ENCODE measurements at regions not wholly inside any gene's neighbourhood (a gene's known extent, or its start where the extent isn't known, plus 50 kb on each side); places are given as distances from the start of the nearest gene placed in this dataset.

GRCh38 chr6:105621564-105622175, 218.8 kb upstream of the PREP start:
- no peak overlapping the region for H3K4me3 ChIP-seq (ENCODE audit: low read depth, low read length)
- DNase-seq (ENCODE audit: low read depth), result no peak
- no peak for TF ChIP-seq CTCF (IDR thresholded peaks at IDR 0.05; ENCODE audit: low read depth, low read length, missing control alignments)

GRCh38 chr6:105620878-105621277, 218.0 kb upstream of the PREP start:
- H3K4me3 ChIP-seq (ENCODE audit: low read depth, low read length), result no peak overlapping the region
- TF ChIP-seq CTCF (IDR thresholded peaks at IDR 0.05; ENCODE audit: low read depth, low read length, missing control alignments), result no peak
- DNase-seq (ENCODE audit: low read depth), result no peak

GRCh38 chr6:105619971-105620741, 217.3 kb upstream of the PREP start:
- no peak for TF ChIP-seq CTCF (IDR thresholded peaks at IDR 0.05; ENCODE audit: low read depth, low read length, missing control alignments)
- H3K4me3 ChIP-seq (ENCODE audit: low read depth, low read length), result no peak overlapping the region
- no peak for DNase-seq (ENCODE audit: low read depth)

GRCh38 chr6:105618247-105618646, 215.4 kb upstream of the PREP start:
- TF ChIP-seq CTCF (IDR thresholded peaks at IDR 0.05; ENCODE audit: low read depth, low read length, missing control alignments), result no peak
- DNase-seq (ENCODE audit: low read depth), result no peak
- H3K4me3 ChIP-seq (ENCODE audit: low read depth, low read length), result no peak overlapping the region

- DNase-seq (ENCODE audit: low read depth), result no peak
- no peak overlapping the region for H3K4me3 ChIP-seq (ENCODE audit: low read depth, low read length)
- TF ChIP-seq CTCF (IDR thresholded peaks at IDR 0.05; ENCODE audit: low read depth, low read length, missing control alignments), result no peak
Observed at GRCh38 chr6:105616521-105616920, 213.6 kb upstream of the PREP start.

GRCh38 chr6:105611606-105612005, 208.7 kb upstream of the PREP start:
- DNase-seq (ENCODE audit: low read depth), result no peak
- H3K4me3 ChIP-seq (ENCODE audit: low read depth, low read length), result no peak overlapping the region
- TF ChIP-seq CTCF (IDR thresholded peaks at IDR 0.05; ENCODE audit: low read depth, low read length, missing control alignments), result no peak

Measured in GM12864 (cell line).